GM18520 (cell line): ENCODE measurements at regions not wholly inside any gene's neighbourhood (a gene's known extent, or its start where the extent isn't known, plus 50 kb on each side); places are given as distances from the start of the nearest gene placed in this dataset.
"Not testable (repeated sequence)": the region's sequence is repeated elsewhere in the genome, so short reads cannot be mapped to it uniquely, and the experiment has no call there.

Experiments
- ATAC-seq: cut with Tn5 transposase; IDR thresholded peaks from one replicate; pipeline ENCODE4 v1.9.1; 2021; ENCODE audit not compliant: unreplicated experiment

DNA sequence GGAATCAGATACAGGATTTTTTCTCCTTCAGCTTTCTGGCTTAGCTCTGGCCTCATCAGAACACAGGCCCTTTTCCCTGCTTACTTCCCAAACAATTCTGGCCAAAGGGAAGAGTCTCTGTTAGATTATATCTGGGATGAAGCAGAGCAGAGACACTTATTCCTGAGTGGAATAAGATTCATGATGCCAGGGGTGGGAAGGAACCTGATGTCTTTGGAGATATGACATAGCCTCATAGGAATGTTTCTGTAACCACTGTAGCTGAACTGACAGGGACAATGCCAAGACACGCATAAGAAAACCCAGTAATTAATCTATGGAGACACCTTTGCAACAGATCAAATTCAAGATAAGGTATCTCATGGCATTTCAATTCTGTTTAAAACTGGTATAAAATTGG is 177.1 kb upstream of the RAG2 start:
- ATAC-seq, result no peak

GRCh38 chr11:36774603-36775002 is 176.6 kb upstream of the RAG2 start:
- ATAC-seq, result no peak

GRCh38 chr11:36763187-36763586 is 165.2 kb upstream of the RAG2 start:
- ATAC-seq, result peak; percentile 68

- ATAC-seq, result no peak
Measured at GRCh38 chr11:36757075-36757474, 159.0 kb upstream of the RAG2 start.

DNA sequence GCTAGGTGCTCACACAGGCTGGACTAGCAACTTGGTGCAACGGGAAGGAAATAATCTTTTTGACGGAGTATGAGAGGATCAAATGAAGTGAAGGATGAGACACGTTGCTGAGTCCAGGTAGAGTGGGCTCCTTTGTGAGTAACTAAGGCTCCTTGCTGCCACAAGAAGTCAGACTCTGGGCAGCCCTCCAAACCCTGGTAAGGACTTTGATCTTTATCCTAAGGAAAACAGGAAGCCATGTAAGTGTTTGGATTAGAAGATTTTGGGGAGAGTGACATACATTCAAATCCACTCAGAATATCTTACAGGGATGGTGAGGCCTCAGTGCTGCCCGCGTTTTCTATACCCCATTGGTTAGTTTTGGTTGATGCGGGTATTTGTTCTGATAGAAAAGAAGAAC is 155.9 kb upstream of the RAG2 start:
- ATAC-seq, result no peak

GRCh38 chr11:36751996-36752395 is 154.0 kb upstream of the RAG2 start:
- ATAC-seq, result no peak

- no peak for ATAC-seq
Measured at GRCh38 chr11:36751335-36751781, 153.3 kb upstream of the RAG2 start.

DNA sequence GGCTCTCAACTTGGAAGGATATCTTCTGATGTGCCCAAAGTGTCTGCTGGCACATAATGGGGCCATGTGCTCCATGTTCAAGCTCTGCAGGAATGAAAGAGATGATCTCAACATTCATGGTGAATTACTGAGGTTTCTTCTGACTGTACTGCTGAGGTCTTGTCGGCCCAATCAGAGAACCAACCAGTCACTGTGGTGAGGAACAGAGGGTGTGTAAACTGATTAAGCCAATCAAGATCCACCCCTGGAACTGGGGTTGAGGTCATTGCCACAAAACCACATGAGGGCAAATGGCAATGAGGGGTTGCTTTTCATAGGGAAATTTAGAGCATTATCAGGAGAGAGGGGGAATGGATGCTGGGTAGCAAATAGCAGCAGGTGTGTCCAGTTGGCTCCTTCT is 152.3 kb upstream of the RAG2 start:
- no peak for ATAC-seq

GRCh38 chr11:36748836-36749235 is 150.8 kb upstream of the RAG2 start:
- ATAC-seq, result no peak

DNA sequence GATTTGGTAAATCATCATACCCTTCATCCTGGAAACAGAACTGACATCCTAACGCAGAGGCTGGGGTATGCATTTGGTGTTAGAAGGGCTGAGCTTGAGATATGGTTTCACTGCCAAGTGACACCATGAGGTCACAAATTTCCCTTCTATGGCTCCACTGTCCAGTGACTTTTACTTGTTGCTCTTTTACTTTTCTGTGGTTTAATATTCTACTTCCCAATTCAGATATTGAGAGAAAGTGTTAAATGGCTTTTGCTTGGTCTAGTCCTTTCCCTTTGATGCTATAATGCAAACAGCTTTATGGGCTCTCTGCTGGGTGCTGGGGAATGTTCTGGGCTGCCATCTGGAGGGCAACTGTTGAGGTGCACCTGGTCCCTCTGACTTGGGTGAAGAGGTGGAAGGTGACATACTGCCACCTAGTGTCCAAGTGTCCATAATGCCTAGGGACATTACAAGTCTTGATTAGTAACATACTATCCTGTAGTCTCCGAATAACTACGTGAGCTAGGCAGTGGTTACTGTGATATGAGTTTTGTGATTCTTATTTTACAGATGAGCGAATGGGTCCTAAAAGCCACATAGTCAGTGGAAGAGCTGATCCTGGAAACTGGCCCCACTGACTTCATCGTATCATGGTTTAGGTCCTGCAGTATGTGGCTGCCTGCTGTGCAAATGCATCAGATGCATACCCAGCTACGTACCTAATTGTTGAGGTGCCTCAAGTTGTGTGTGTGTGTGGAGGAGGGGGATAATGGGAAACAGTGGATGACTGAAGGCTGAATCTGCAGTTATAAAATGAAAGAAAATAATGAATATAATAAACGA is 149.1 kb upstream of the RAG2 start:
- peak; percentile 83 for ATAC-seq

- ATAC-seq, result no peak
Measured at GRCh38 chr11:36744375-36745168, 146.5 kb upstream of the RAG2 start.

- peak; percentile 60 for ATAC-seq
Measured at GRCh38 chr11:36743039-36743438, 145.0 kb upstream of the RAG2 start.

DNA sequence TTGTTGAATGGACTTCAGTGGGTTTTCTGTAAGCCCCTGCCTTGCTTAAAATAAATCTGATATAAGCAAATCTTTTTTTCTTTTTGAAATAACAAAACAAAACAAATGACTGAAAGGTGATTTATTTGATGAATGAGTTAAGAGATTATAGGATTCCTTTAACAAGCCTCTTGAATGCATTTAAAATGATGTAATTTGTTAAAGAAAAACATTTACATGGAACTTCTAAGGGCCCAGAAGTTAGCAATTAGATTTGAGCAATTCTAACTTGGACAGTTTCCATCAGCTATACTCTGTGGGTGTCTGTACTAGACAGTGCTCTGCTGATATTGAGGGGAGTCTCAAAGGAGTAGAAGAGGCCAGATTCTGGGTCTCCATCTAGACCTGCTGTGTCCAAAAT is 143.5 kb upstream of the RAG2 start:
- no peak for ATAC-seq

GRCh38 chr11:36738292-36738861 is 140.3 kb upstream of the RAG2 start:
- ATAC-seq, result no peak

GRCh38 chr11:36736103-36736502 is 138.1 kb upstream of the RAG2 start:
- ATAC-seq, result no peak

GRCh38 chr11:36733721-36734120 is 135.7 kb upstream of the RAG2 start:
- ATAC-seq, result not testable (repeated sequence)

GRCh38 chr11:36730761-36731160 is 132.7 kb upstream of the RAG2 start:
- ATAC-seq, result no peak

- ATAC-seq, result no peak
Measured at GRCh38 chr11:36729825-36730224, 131.8 kb upstream of the RAG2 start.

- ATAC-seq, result no peak
Measured at GRCh38 chr11:36726420-36726819, 128.4 kb upstream of the RAG2 start.

GRCh38 chr11:36724742-36725385 is 126.8 kb upstream of the RAG2 start:
- no peak for ATAC-seq

DNA sequence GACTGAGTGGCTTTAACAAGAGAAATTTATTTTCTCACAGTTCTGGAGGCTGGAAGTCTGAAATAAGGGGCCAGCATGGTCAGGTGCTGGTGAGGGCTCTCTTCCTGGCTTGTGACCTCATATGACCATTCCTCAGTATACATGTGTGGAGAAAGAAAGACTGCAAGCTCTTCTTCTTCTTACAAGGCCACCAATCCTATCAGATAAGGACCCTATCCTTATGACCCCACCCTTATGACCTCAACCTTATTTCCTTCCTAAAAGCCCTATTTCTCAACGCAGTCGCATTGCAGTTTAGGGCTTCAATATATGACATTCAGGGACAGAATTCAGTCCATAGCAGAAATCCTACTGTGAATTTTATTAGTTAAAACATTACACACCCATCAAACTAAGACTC is 124.4 kb upstream of the RAG2 start:
- ATAC-seq, result no peak
